PC-9 (cell line): ENCODE measurements at regions not wholly inside any gene's neighbourhood (a gene's known extent, or its start where the extent isn't known, plus 50 kb on each side); places are given as distances from the start of the nearest gene placed in this dataset.

Experiments
- EZH2 ChIP-seq: fragments of 200-600 bp; sonication (generic); IDR thresholded peaks from 2 replicates; pipeline ENCODE4 v1.8.0; 2017; ENCODE audit warnings: antibody characterized with exemption, low read depth
- TF ChIP-seq, protein P1 (sequence below): fragments of 200-600 bp; sonication (generic); conservative IDR thresholded peaks from 2 replicates; pipeline ENCODE4 v1.6.1; 2017; ENCODE audit warnings: mixed run types, antibody characterized with exemption, mild to moderate bottlenecking, moderate library complexity

DNA sequence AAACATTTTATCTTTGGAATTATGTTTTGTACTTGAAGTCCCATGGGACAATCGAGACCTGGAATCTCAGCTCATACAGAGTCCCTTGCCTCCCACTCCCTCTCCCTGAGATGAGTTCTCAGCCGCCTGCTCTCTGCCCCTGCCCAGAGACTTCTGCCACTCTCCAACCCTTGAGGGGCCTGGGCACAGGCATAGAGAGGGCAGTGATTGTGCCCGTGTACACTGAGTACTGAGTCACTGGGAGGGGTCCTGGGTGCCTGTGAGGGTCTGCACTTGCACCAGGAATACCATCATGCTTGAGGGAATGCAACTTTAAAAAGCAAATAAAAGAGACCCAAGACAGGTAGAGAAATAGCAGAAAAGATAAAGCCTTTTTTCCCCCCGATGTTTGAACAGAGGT is 453.8 kb upstream of the HS3ST5 start:
- TF ChIP-seq, protein P1, sequence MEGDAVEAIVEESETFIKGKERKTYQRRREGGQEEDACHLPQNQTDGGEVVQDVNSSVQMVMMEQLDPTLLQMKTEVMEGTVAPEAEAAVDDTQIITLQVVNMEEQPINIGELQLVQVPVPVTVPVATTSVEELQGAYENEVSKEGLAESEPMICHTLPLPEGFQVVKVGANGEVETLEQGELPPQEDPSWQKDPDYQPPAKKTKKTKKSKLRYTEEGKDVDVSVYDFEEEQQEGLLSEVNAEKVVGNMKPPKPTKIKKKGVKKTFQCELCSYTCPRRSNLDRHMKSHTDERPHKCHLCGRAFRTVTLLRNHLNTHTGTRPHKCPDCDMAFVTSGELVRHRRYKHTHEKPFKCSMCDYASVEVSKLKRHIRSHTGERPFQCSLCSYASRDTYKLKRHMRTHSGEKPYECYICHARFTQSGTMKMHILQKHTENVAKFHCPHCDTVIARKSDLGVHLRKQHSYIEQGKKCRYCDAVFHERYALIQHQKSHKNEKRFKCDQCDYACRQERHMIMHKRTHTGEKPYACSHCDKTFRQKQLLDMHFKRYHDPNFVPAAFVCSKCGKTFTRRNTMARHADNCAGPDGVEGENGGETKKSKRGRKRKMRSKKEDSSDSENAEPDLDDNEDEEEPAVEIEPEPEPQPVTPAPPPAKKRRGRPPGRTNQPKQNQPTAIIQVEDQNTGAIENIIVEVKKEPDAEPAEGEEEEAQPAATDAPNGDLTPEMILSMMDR: no peak
- TF ChIP-seq EZH2: no peak
